ENCODE measurements at regions not wholly inside any gene's neighbourhood (a gene's known extent, or its start where the extent isn't known, plus 50 kb on each side); places are given as distances from the start of the nearest gene placed in this dataset.

DNA sequence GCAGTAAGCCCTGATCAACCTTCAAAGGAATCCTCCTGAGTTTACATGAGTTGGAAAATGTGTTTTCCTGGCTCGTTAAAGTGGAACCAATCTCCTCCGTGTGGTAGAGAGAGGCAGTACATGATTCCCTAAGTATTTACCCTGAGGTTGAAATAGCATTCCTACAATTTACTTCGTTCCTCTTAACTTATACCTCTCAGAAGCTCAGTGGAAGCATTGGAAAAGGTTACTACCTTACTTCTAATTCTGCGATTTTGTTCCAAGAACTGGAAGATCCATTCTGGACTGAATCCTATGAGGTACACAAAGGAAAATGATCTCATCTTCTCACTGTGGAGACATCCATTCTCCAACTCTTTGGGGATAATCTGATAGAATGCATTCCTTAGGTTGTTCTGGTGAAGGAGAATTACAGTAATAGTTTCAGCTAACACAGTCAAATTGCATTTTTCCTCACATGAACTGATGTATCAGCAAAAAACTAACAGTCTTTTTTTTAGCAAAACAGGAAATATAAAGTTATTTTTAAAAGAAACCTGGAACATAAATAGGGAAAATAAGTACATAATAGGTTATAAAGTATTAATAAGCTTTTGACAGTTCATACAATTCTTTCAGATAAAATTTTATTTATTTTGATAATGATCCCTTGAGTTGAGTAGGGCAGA is 475.6 kb downstream of the PDZRN4 start:
- Histone ChIP-seq H3K4ac (ENCODE audit: low read depth, low read length) (no peak overlapping the region), H2BK5ac (ENCODE audit: low read depth, low read length, poor library complexity, severe bottlenecking) (no peak overlapping the region), H2AK9ac (replicated peaks; ENCODE audit: low read depth, low read length, poor library complexity) (no peak overlapping the region), H3K27ac (ENCODE audit: insufficient read depth, low read length) (no peak overlapping the region), H2BK120ac (ENCODE audit: low read depth, low read length) (no peak overlapping the region), H2AK5ac (ENCODE audit: low read depth, low read length) (no peak overlapping the region), H4K20me1 (ENCODE audit: insufficient read depth, low read length) (no peaks in the 10 kb centered on the region), H3K23ac (ENCODE audit: low read depth, low read length) (no peak overlapping the region), H3K36me3 (ENCODE audit: control insufficient read depth, insufficient read depth, low read length) (no peaks in the 10 kb centered on the region), H3K14ac (replicated peaks; ENCODE audit: low read depth, low read length) (no peak overlapping the region), H3K27me3 (ENCODE audit: control insufficient read depth, insufficient read depth, low read length) (no peaks in the 10 kb centered on the region), H2AFZ (replicated peaks; ENCODE audit: low read length, poor library complexity) (no peak overlapping the region), H3K9me1 (ENCODE audit: insufficient read depth, low read length) (no peaks in the 10 kb centered on the region), H3K9ac (ENCODE audit: low read depth, low read length) (no peak overlapping the region), H3K9me3 (ENCODE audit: control insufficient read depth, insufficient read depth, low read length) (no peaks in the 10 kb centered on the region), H2BK20ac (ENCODE audit: low read depth, low read length) (no peak overlapping the region), H4K5ac (ENCODE audit: low read depth, low read length) (no peak overlapping the region), H3K4me3 (ENCODE audit: insufficient read depth, low read depth, low read length) (no peak overlapping the region), H4K8ac (ENCODE audit: low read depth in 2 of 2, low read length in 2 of 2) (no peak overlapping the region), H2BK15ac (ENCODE audit: low read depth, low read length) (no peak overlapping the region), H4K91ac (ENCODE audit: insufficient read depth, low read depth, low read length) (no peak overlapping the region), H3K18ac (ENCODE audit: low read depth, low read length) (no peak overlapping the region), H3K56ac (ENCODE audit: extremely low read depth, insufficient read depth, low read length) (no peak overlapping the region), H3K4me2 (ENCODE audit: low read depth, low read length) (no peak overlapping the region), H3K79me1 (ENCODE audit: low read depth in 1 of 2, low read length in 2 of 2) (no peaks in the 10 kb centered on the region), H3K4me1 (ENCODE audit: control insufficient read depth, insufficient read depth, low read length) (no peaks in the 10 kb centered on the region)
- no CpG with 5 or more reads among the region's 4 CpGs for WGBS, 2 experiments (ENCODE audit: extremely low coverage in 2 of 2, insufficient read length in 1 of 2)
- BruUV-seq (replicated peaks): no TSS peak
- ATAC-seq (ENCODE audit: low read depth) (peak; percentile 40), DNase-seq (peak; percentile 20)
- TF ChIP-seq CHD1 (IDR thresholded peaks at IDR 0.05; ENCODE audit: low read depth, low read length): no peak
- TF ChIP-seq POLR2A (IDR thresholded peaks at IDR 0.05; ENCODE audit: low read depth, low read length): no peak
- TF ChIP-seq, protein P1, sequence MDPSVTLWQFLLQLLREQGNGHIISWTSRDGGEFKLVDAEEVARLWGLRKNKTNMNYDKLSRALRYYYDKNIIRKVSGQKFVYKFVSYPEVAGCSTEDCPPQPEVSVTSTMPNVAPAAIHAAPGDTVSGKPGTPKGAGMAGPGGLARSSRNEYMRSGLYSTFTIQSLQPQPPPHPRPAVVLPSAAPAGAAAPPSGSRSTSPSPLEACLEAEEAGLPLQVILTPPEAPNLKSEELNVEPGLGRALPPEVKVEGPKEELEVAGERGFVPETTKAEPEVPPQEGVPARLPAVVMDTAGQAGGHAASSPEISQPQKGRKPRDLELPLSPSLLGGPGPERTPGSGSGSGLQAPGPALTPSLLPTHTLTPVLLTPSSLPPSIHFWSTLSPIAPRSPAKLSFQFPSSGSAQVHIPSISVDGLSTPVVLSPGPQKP (IDR thresholded peaks at IDR 0.05; ENCODE audit: borderline replicate concordance, low read depth, low read length): no peak
- no peak for TF ChIP-seq MAZ (IDR thresholded peaks at IDR 0.05; ENCODE audit: borderline replicate concordance, low read depth, low read length)
- peak; percentile 34; the same call in 1 of the 2 replicates for TF ChIP-seq SMC3 (IDR thresholded peaks at IDR 0.05; ENCODE audit: low read depth, low read length)
- no peak for TF ChIP-seq BHLHE40 (IDR thresholded peaks at IDR 0.05; ENCODE audit: low read depth, low read length)
- peak; percentile 39 for TF ChIP-seq RAD21 (IDR thresholded peaks at IDR 0.05; ENCODE audit: low read length)
- no peak for TF ChIP-seq CEBPB (IDR thresholded peaks at IDR 0.05; ENCODE audit: low read depth, low read length)
- TF ChIP-seq MAFK (IDR thresholded peaks at IDR 0.05; ENCODE audit: low read depth, low read length): peak; percentile 80
- TF ChIP-seq, protein P2, sequence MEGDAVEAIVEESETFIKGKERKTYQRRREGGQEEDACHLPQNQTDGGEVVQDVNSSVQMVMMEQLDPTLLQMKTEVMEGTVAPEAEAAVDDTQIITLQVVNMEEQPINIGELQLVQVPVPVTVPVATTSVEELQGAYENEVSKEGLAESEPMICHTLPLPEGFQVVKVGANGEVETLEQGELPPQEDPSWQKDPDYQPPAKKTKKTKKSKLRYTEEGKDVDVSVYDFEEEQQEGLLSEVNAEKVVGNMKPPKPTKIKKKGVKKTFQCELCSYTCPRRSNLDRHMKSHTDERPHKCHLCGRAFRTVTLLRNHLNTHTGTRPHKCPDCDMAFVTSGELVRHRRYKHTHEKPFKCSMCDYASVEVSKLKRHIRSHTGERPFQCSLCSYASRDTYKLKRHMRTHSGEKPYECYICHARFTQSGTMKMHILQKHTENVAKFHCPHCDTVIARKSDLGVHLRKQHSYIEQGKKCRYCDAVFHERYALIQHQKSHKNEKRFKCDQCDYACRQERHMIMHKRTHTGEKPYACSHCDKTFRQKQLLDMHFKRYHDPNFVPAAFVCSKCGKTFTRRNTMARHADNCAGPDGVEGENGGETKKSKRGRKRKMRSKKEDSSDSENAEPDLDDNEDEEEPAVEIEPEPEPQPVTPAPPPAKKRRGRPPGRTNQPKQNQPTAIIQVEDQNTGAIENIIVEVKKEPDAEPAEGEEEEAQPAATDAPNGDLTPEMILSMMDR (conservative IDR thresholded peaks at IDR 0.05; ENCODE audit: low read depth, low read length): peak; percentile 33
- no peak for TF ChIP-seq RCOR1 (IDR thresholded peaks at IDR 0.05; ENCODE audit: insufficient replicate concordance, low read length)
- no peak for TF ChIP-seq MXI1 (IDR thresholded peaks at IDR 0.05; ENCODE audit: borderline replicate concordance, low read depth, low read length)
- TF ChIP-seq RFX5 (IDR thresholded peaks at IDR 0.05; ENCODE audit: low read depth, low read length): no peak
- no peak for TF ChIP-seq NFE2L2 (IDR thresholded peaks at IDR 0.05; ENCODE audit: low read depth, low read length)
- no peak for TF ChIP-seq FOS (IDR thresholded peaks at IDR 0.05; ENCODE audit: low read depth, low read length)
- TF ChIP-seq, protein P3, sequence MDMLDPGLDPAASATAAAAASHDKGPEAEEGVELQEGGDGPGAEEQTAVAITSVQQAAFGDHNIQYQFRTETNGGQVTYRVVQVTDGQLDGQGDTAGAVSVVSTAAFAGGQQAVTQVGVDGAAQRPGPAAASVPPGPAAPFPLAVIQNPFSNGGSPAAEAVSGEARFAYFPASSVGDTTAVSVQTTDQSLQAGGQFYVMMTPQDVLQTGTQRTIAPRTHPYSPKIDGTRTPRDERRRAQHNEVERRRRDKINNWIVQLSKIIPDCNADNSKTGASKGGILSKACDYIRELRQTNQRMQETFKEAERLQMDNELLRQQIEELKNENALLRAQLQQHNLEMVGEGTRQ (IDR thresholded peaks at IDR 0.05; ENCODE audit: low read depth, low read length): no peak
- intact Hi-C loops (cut with micrococcal nuclease): loop anchor here (5.0 kb wide), 1 partner anchor 386 kb away; no protein-coding TSS in a partner anchor
- CTCF ChIA-PET: interaction anchor here (0.7 to 1.2 kb wide), 5 partner anchors 11 to 386 kb away, joined by 3 read pairs; no protein-coding TSS in a partner anchor
- in situ Hi-C loops (cut with MboI; ENCODE audit: low sequenced_read_pairs): no loop called here
- POLR2A ChIA-PET (ENCODE audit: unreplicated experiment): no interaction called here
- dilution Hi-C loops (cut with HindIII; ENCODE audit: low sequenced_read_pairs, unreplicated experiment): no loop called here

Data from IMR-90 (cell line).